ENCODE measurements at regions not wholly inside any gene's neighbourhood (a gene's known extent, or its start where the extent isn't known, plus 50 kb on each side); places are given as distances from the start of the nearest gene placed in this dataset.
A peak's percentile ranks its signal among the peaks of the same experiment; 100 is the strongest.
"Not testable (repeated sequence)": the region's sequence is repeated elsewhere in the genome, so short reads cannot be mapped to it uniquely, and the experiment has no call there.

GRCh38 chr3:177381070-177381469, 183.8 kb upstream of the TBL1XR1 start:
- H3K27me3 Mint-ChIP-seq (ENCODE audit: low read depth): no peaks in the 10 kb centered on the region
- no peak for TF ChIP-seq CTCF (IDR thresholded peaks at IDR 0.05; ENCODE audit: unreplicated experiment in 3 of 3)
- peaks cover 10% of the 10 kb centered on the region for H3K4me1 Mint-ChIP-seq
- H3K4me3 Mint-ChIP-seq: no peak overlapping the region
- peaks cover 28% of the 10 kb centered on the region for H3K9me3 Mint-ChIP-seq
- no peak overlapping the region for H3K27ac Mint-ChIP-seq
- H3K36me3 Mint-ChIP-seq (ENCODE audit: low read depth): peaks cover 13% of the 10 kb centered on the region

- H3K27me3 Mint-ChIP-seq (ENCODE audit: low read depth): no peaks in the 10 kb centered on the region
- H3K4me3 Mint-ChIP-seq: no peak overlapping the region
- peaks cover 5% of the 10 kb centered on the region for H3K4me1 Mint-ChIP-seq
- no peak for TF ChIP-seq CTCF (IDR thresholded peaks at IDR 0.05; ENCODE audit: unreplicated experiment in 3 of 3)
- peaks cover 17% of the 10 kb centered on the region for H3K36me3 Mint-ChIP-seq (ENCODE audit: low read depth)
- peaks cover 30% of the 10 kb centered on the region for H3K9me3 Mint-ChIP-seq
- H3K27ac Mint-ChIP-seq: no peak overlapping the region
These were observed 185.7 kb upstream of the TBL1XR1 start for GRCh38 chr3:177382944-177383343.

GRCh38 chr3:177385186-177385585, 187.9 kb upstream of the TBL1XR1 start:
- Mint-ChIP-seq H3K27ac (no peak overlapping the region), H3K9me3 (peaks cover 21% of the 10 kb centered on the region), H3K4me3 (no peak overlapping the region), H3K4me1 (no peaks in the 10 kb centered on the region), H3K36me3 (ENCODE audit: low read depth) (peaks cover 11% of the 10 kb centered on the region), H3K27me3 (ENCODE audit: low read depth) (no peaks in the 10 kb centered on the region)
- TF ChIP-seq CTCF (IDR thresholded peaks at IDR 0.05; ENCODE audit: unreplicated experiment in 3 of 3): no peak

- no peak overlapping the region for H3K27ac Mint-ChIP-seq
- H3K9me3 Mint-ChIP-seq: peaks cover 18% of the 10 kb centered on the region
- no peaks in the 10 kb centered on the region for H3K4me1 Mint-ChIP-seq
- H3K36me3 Mint-ChIP-seq (ENCODE audit: low read depth): peaks cover 8% of the 10 kb centered on the region
- TF ChIP-seq CTCF (IDR thresholded peaks at IDR 0.05; ENCODE audit: unreplicated experiment in 3 of 3): no peak
- no peak overlapping the region for H3K4me3 Mint-ChIP-seq
- H3K27me3 Mint-ChIP-seq (ENCODE audit: low read depth): no peaks in the 10 kb centered on the region
These were observed 188.6 kb upstream of the TBL1XR1 start for GRCh38 chr3:177385831-177386301.

- TF ChIP-seq CTCF (IDR thresholded peaks at IDR 0.05; ENCODE audit: unreplicated experiment in 3 of 3): no peak
- Mint-ChIP-seq H3K4me1 (no peaks in the 10 kb centered on the region), H3K4me3 (no peak overlapping the region), H3K9me3 (peaks cover 12% of the 10 kb centered on the region), H3K27me3 (ENCODE audit: low read depth) (no peaks in the 10 kb centered on the region), H3K36me3 (ENCODE audit: low read depth) (peaks cover 4% of the 10 kb centered on the region), H3K27ac (no peak overlapping the region)
These were observed 190.9 kb upstream of the TBL1XR1 start for GRCh38 chr3:177388209-177388608.

GRCh38 chr3:177394231-177395024, 197.1 kb upstream of the TBL1XR1 start:
- not testable (repeated sequence) for H3K9me3 Mint-ChIP-seq; H3K27me3 Mint-ChIP-seq (ENCODE audit: low read depth); H3K36me3 Mint-ChIP-seq (ENCODE audit: low read depth); H3K4me1 Mint-ChIP-seq; H3K27ac Mint-ChIP-seq
- peak overlapping the region; percentile 38 to 70 (median 64) for H3K4me3 Mint-ChIP-seq

Data from nephron (organoid).